ENCODE measurements at regions not wholly inside any gene's neighbourhood (a gene's known extent, or its start where the extent isn't known, plus 50 kb on each side); places are given as distances from the start of the nearest gene placed in this dataset.

DNA sequence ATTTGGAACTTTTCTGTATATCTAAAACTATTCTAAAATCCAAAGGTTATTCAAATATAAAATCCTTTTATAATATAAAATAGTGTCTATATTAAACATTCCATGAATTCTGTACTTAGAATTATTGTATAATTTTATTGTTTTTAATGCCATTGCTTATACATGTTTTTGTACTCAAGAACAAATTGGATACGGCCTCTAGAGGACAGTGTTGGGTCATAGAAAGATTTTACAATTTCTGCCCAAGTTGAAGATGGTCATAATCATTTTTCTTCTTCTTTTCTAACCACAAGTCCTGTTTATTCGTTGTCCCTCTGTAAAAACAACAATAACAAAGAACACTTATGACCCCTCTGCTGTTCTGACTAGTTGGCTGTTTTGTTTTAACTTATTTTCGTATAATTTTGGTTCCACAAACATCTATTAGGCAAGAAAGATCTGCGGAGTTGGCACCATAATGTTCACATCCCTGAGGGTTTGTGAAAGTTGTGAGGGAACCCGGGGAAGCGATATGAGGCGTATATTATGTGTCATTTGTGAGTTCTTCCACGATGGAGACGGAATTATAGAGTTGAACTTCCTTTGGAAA lies 75.7 kb upstream of the KIF26B start:
- no peak overlapping the region for H3K9ac ChIP-seq (ENCODE audit: low read length)
- H3K27ac ChIP-seq (ENCODE audit: low read length), result no peak overlapping the region
- H3K4me3 ChIP-seq (ENCODE audit: low read length), result no peak overlapping the region
- H3K79me2 ChIP-seq (replicated peaks; ENCODE audit: insufficient read depth, low read length), result no peaks in the 10 kb centered on the region
- H3K36me3 ChIP-seq (ENCODE audit: insufficient read depth, low read length), result no peaks in the 10 kb centered on the region
- no peaks in the 10 kb centered on the region for H3K9me2 ChIP-seq (ENCODE audit: insufficient read depth, low read length)
- H3K27me3 ChIP-seq (ENCODE audit: insufficient read depth, low read depth, low read length), result no peaks in the 10 kb centered on the region
- no peak overlapping the region for H3K4me2 ChIP-seq (ENCODE audit: low read length)
- no peaks in the 10 kb centered on the region for H4K20me1 ChIP-seq (ENCODE audit: insufficient read depth)
- H2AFZ ChIP-seq (ENCODE audit: low read depth, low read length), result no peak overlapping the region
- H3K9me3 ChIP-seq (ENCODE audit: low read length), result no peaks in the 10 kb centered on the region
- TF ChIP-seq, protein P1, sequence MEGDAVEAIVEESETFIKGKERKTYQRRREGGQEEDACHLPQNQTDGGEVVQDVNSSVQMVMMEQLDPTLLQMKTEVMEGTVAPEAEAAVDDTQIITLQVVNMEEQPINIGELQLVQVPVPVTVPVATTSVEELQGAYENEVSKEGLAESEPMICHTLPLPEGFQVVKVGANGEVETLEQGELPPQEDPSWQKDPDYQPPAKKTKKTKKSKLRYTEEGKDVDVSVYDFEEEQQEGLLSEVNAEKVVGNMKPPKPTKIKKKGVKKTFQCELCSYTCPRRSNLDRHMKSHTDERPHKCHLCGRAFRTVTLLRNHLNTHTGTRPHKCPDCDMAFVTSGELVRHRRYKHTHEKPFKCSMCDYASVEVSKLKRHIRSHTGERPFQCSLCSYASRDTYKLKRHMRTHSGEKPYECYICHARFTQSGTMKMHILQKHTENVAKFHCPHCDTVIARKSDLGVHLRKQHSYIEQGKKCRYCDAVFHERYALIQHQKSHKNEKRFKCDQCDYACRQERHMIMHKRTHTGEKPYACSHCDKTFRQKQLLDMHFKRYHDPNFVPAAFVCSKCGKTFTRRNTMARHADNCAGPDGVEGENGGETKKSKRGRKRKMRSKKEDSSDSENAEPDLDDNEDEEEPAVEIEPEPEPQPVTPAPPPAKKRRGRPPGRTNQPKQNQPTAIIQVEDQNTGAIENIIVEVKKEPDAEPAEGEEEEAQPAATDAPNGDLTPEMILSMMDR (IDR thresholded peaks at IDR 0.05; ENCODE audit: poor library complexity, severe bottlenecking), result no peak
- TF ChIP-seq, protein P2, sequence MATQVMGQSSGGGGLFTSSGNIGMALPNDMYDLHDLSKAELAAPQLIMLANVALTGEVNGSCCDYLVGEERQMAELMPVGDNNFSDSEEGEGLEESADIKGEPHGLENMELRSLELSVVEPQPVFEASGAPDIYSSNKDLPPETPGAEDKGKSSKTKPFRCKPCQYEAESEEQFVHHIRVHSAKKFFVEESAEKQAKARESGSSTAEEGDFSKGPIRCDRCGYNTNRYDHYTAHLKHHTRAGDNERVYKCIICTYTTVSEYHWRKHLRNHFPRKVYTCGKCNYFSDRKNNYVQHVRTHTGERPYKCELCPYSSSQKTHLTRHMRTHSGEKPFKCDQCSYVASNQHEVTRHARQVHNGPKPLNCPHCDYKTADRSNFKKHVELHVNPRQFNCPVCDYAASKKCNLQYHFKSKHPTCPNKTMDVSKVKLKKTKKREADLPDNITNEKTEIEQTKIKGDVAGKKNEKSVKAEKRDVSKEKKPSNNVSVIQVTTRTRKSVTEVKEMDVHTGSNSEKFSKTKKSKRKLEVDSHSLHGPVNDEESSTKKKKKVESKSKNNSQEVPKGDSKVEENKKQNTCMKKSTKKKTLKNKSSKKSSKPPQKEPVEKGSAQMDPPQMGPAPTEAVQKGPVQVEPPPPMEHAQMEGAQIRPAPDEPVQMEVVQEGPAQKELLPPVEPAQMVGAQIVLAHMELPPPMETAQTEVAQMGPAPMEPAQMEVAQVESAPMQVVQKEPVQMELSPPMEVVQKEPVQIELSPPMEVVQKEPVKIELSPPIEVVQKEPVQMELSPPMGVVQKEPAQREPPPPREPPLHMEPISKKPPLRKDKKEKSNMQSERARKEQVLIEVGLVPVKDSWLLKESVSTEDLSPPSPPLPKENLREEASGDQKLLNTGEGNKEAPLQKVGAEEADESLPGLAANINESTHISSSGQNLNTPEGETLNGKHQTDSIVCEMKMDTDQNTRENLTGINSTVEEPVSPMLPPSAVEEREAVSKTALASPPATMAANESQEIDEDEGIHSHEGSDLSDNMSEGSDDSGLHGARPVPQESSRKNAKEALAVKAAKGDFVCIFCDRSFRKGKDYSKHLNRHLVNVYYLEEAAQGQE (IDR thresholded peaks at IDR 0.05; ENCODE audit: borderline replicate concordance), result no peak
- TF ChIP-seq RAD21 (conservative IDR thresholded peaks at IDR 0.05) (no peak), MXI1 (conservative IDR thresholded peaks at IDR 0.05; ENCODE audit: poor library complexity, severe bottlenecking) (no peak), POLR2AphosphoS5 (IDR thresholded peaks at IDR 0.05) (no peak), TAF1 (IDR thresholded peaks at IDR 0.05; ENCODE audit: low read depth) (no peak), SMC3 (conservative IDR thresholded peaks at IDR 0.05; ENCODE audit: poor library complexity) (no peak), EP300 (conservative IDR thresholded peaks at IDR 0.05; ENCODE audit: poor library complexity, severe bottlenecking) (no peak), EZH2 (IDR thresholded peaks at IDR 0.05; ENCODE audit: borderline replicate concordance, insufficient read depth, low read length, poor library complexity, severe bottlenecking) (no peak)
- no peaks in the 10 kb centered on the region for H3F3A ChIP-seq (ENCODE audit: insufficient read depth, low read length, poor library complexity, severe bottlenecking)

DNA sequence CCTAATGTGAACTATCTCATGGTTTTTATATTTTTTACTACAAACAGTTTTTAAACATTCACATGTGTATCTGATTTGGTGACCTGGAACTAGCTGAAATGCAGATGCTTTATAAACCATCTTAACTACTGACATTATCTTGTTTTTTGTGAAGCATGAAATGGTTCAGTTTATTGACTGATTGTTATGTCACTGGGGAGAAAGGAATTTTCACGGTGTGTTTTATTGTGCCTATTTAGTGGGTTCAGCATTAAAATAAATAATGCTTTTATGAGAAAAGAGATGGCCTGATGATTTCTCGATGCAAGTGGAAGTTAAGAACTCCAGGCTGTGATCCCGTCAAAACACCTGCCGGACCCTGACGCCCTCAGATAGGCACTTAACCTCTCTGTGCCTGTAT lies 79.9 kb upstream of the KIF26B start:
- Histone ChIP-seq H2AFZ (ENCODE audit: low read depth, low read length) (no peak overlapping the region), H3K9me2 (ENCODE audit: insufficient read depth, low read length) (no peaks in the 10 kb centered on the region), H3F3A (ENCODE audit: insufficient read depth, low read length, poor library complexity, severe bottlenecking) (no peaks in the 10 kb centered on the region), H3K27me3 (ENCODE audit: insufficient read depth, low read depth, low read length) (no peaks in the 10 kb centered on the region), H3K36me3 (ENCODE audit: insufficient read depth, low read length) (no peaks in the 10 kb centered on the region), H3K4me2 (ENCODE audit: low read length) (no peak overlapping the region), H3K9ac (ENCODE audit: low read length) (no peak overlapping the region), H3K4me3 (ENCODE audit: low read length) (no peak overlapping the region), H3K27ac (ENCODE audit: low read length) (no peak overlapping the region), H3K79me2 (replicated peaks; ENCODE audit: insufficient read depth, low read length) (no peaks in the 10 kb centered on the region), H4K20me1 (ENCODE audit: insufficient read depth) (no peaks in the 10 kb centered on the region), H3K9me3 (ENCODE audit: low read length) (no peaks in the 10 kb centered on the region)
- TF ChIP-seq, protein P2 (IDR thresholded peaks at IDR 0.05; ENCODE audit: borderline replicate concordance), result no peak
- TF ChIP-seq EP300 (conservative IDR thresholded peaks at IDR 0.05; ENCODE audit: poor library complexity, severe bottlenecking) (no peak), EZH2 (IDR thresholded peaks at IDR 0.05; ENCODE audit: borderline replicate concordance, insufficient read depth, low read length, poor library complexity, severe bottlenecking) (no peak), TAF1 (IDR thresholded peaks at IDR 0.05; ENCODE audit: low read depth) (no peak), POLR2AphosphoS5 (IDR thresholded peaks at IDR 0.05) (no peak)
- TF ChIP-seq, protein P1 (IDR thresholded peaks at IDR 0.05; ENCODE audit: poor library complexity, severe bottlenecking), result no peak

All from neural cell (in vitro differentiated cells).